Erythroblast (primary cell): ENCODE measurements at regions not wholly inside any gene's neighbourhood (a gene's known extent, or its start where the extent isn't known, plus 50 kb on each side); places are given as distances from the start of the nearest gene placed in this dataset.

ENCODE experiments used
- GATA1 ChIP-seq: IDR thresholded peaks from 2 replicates; pipeline ENCODE4 v1.6.1; 2011; ENCODE audit warnings: low read depth, mild to moderate bottlenecking, control low read depth, low read length, moderate library complexity
- POLR2A ChIP-seq: IDR thresholded peaks from 2 replicates; pipeline ENCODE4 v1.6.1; 2011; ENCODE audit warnings: mild to moderate bottlenecking, low read length

- TF ChIP-seq POLR2A, result no peak
- TF ChIP-seq GATA1, result no peak
Measured at GRCh38 chr4:148787831-148788477, 345.7 kb upstream of the NR3C2 start.
